Type B pancreatic cell (in vitro differentiated cells): ENCODE measurements at regions not wholly inside any gene's neighbourhood (a gene's known extent, or its start where the extent isn't known, plus 50 kb on each side); places are given as distances from the start of the nearest gene placed in this dataset.

Source experiments
- DNase-seq: peaks from one replicate; pipeline ENCODE4 v3.0.0; 2021; ENCODE audit warnings: mixed read lengths; ENCODE audit not compliant: unreplicated experiment; ENCODE audit errors: extremely low spot score
- H3K27ac Mint-ChIP-seq: 2 replicates; pipeline ENCODE4 v1.8.0; 2021; ENCODE audit warnings: mild to moderate bottlenecking, mixed read lengths
- H3K27me3 Mint-ChIP-seq: 2 replicates; pipeline ENCODE4 v1.8.0; 2021; ENCODE audit warnings: mixed read lengths
- H3K36me3 Mint-ChIP-seq: 2 replicates; pipeline ENCODE4 v1.8.0; 2021; ENCODE audit warnings: mixed read lengths
- H3K4me1 Mint-ChIP-seq: one replicate; pipeline ENCODE4 v1.8.0; 2021; ENCODE audit warnings: mixed read lengths; ENCODE audit not compliant: unreplicated experiment
- H3K4me3 Mint-ChIP-seq: 2 replicates; pipeline ENCODE4 v1.8.0; 2021; ENCODE audit warnings: mild to moderate bottlenecking, mixed read lengths
- H3K9me3 Mint-ChIP-seq: 2 replicates; pipeline ENCODE4 v1.8.0; 2021; ENCODE audit warnings: mixed read lengths
- TF ChIP-seq, protein P1 (sequence below): fragments of 200-600 bp; sonication (generic); conservative IDR thresholded peaks from 2 replicates; pipeline ENCODE4 v1.5.0; 2021; ENCODE audit warnings: antibody characterized with exemption, mild to moderate bottlenecking

DNA sequence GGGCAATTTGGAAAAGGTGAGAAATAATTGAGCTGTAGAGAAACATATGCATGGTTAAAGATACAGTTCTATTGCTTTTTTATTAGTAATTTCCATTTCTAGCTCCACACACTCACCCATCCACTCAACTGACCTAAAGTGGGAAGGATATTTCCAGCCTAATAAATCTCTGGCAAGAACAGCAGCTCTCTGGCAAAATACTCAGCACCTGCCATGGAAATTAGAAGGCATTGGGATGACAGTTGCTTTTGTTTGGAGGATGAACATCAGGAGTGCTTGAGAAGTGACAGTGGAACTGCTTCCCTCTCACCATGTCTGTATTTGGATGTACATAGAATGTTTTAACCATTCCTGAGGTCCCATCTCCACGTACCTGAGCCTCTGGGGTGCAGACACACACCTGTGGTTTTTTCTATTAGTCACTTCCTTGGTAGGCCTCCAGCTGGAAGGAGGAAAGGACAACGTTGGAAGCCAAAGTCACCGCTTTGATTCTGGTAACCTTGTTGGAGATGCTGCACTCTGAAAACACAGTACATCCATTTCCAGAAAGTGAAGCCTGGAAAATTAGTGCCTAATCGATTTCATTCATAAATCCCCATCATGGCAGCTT, 62.3 kb upstream of the RUNX1 start:
- no peaks in the 10 kb centered on the region for H3K27me3 Mint-ChIP-seq
- no peaks in the 10 kb centered on the region for H3K36me3 Mint-ChIP-seq
- DNase-seq = no peak
- no peaks in the 10 kb centered on the region for H3K4me1 Mint-ChIP-seq
- TF ChIP-seq, protein P1, sequence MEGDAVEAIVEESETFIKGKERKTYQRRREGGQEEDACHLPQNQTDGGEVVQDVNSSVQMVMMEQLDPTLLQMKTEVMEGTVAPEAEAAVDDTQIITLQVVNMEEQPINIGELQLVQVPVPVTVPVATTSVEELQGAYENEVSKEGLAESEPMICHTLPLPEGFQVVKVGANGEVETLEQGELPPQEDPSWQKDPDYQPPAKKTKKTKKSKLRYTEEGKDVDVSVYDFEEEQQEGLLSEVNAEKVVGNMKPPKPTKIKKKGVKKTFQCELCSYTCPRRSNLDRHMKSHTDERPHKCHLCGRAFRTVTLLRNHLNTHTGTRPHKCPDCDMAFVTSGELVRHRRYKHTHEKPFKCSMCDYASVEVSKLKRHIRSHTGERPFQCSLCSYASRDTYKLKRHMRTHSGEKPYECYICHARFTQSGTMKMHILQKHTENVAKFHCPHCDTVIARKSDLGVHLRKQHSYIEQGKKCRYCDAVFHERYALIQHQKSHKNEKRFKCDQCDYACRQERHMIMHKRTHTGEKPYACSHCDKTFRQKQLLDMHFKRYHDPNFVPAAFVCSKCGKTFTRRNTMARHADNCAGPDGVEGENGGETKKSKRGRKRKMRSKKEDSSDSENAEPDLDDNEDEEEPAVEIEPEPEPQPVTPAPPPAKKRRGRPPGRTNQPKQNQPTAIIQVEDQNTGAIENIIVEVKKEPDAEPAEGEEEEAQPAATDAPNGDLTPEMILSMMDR = no peak
- no peak overlapping the region for H3K27ac Mint-ChIP-seq
- H3K4me3 Mint-ChIP-seq = no peak overlapping the region
- H3K9me3 Mint-ChIP-seq = peaks cover 8% of the 10 kb centered on the region

- Mint-ChIP-seq H3K27me3 (no peaks in the 10 kb centered on the region), H3K4me3 (no peak overlapping the region), H3K27ac (no peak overlapping the region), H3K4me1 (no peaks in the 10 kb centered on the region), H3K9me3 (peaks cover 8% of the 10 kb centered on the region), H3K36me3 (no peaks in the 10 kb centered on the region)
- no peak for DNase-seq
- TF ChIP-seq, protein P1 = no peak
These were observed 59.8 kb upstream of the RUNX1 start for GRCh38 chr21:35108887-35109286.

DNA sequence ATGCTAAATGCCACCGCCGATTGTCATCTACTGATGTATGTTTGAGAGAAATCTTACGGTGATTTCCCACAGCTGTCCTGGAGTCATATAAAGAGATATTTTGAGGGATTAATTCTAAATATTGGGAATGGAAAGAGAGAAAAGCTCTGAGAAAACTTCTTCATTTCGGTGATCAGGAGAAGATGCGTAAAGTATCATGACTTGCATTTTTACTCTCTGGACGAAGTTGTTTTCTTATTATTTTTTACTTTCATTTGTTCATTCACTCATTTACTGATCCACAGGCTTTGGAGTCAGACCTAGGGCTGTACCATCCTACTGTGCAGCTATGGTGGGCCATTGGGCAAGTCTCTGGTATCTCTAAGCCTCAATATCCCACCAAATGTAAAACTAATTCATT, 58.4 kb upstream of the RUNX1 start:
- peaks cover 4% of the 10 kb centered on the region for H3K9me3 Mint-ChIP-seq

GRCh38 chr21:35106246-35106835, 57.2 kb upstream of the RUNX1 start:
- Mint-ChIP-seq H3K36me3 (no peaks in the 10 kb centered on the region), H3K27ac (no peak overlapping the region), H3K27me3 (no peaks in the 10 kb centered on the region), H3K4me3 (no peak overlapping the region), H3K9me3 (peaks cover 4% of the 10 kb centered on the region), H3K4me1 (no peaks in the 10 kb centered on the region)
- TF ChIP-seq, protein P1 = no peak
- DNase-seq = no peak

More for the DNA sequence above, 58.4 kb upstream of the RUNX1 start:
- TF ChIP-seq, protein P1 = no peak
- no peak for DNase-seq
- Mint-ChIP-seq H3K4me1 (no peaks in the 10 kb centered on the region), H3K4me3 (no peak overlapping the region), H3K27ac (no peak overlapping the region), H3K36me3 (no peaks in the 10 kb centered on the region), H3K27me3 (no peaks in the 10 kb centered on the region)

DNA sequence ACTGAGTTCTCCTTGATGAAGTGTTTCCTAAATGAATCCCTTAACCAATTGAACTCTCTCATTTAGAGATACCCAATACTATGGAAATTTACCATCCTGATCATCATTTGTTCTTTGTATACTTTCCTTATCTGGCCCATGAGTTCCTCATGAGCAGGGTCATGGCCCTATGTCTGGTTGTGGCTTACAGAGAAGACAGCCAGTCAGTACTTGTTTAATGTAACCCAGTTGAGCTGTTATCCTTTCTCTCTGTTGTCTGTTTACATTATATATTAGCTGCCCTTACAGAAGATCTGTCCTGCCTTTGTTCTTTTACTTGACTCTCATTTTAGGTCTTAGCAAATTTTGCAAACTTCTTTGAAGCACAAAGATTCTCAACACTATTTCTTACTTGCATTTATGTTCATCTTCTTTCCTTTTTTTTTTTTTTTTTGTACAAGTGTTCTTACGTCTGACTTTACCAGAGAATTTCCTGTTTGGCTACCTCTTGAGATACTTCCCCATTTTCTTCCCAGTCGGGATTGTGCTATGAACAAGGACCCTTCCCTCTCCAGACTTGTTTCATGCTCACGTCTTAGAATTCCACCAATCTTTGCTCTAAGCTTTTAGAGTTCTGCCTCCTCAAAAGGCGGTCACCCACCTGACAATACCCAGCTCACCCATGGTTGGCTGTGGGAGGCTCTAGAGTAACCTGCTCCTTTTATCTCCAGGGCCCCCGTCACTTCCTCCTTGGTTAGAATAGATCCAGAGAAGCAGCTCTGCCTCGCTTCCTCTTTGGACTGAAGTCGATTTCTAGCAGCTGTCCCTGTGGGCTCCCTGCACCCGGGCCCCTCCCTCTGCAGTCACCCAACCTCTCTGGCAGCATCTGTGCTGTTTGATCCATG, 53.6 kb upstream of the RUNX1 start:
- Mint-ChIP-seq H3K4me3 (no peak overlapping the region), H3K4me1 (no peaks in the 10 kb centered on the region), H3K36me3 (no peaks in the 10 kb centered on the region), H3K27me3 (no peaks in the 10 kb centered on the region), H3K27ac (no peak overlapping the region), H3K9me3 (no peaks in the 10 kb centered on the region)
- no peak for DNase-seq
- TF ChIP-seq, protein P1 = no peak
